GM18858 (cell line): ENCODE measurements at regions not wholly inside any gene's neighbourhood (a gene's known extent, or its start where the extent isn't known, plus 50 kb on each side); places are given as distances from the start of the nearest gene placed in this dataset.

Experiments
- ATAC-seq: cut with Tn5 transposase; IDR thresholded peaks from one replicate; pipeline ENCODE4 v1.9.1; 2021; ENCODE audit not compliant: unreplicated experiment

- ATAC-seq, result no peak
Observed at GRCh38 chr14:45381091-45381490, 128.1 kb upstream of the MIS18BP1 start.

GRCh38 chr14:45377166-45377565, 124.2 kb upstream of the MIS18BP1 start:
- no peak for ATAC-seq

GRCh38 chr14:45373877-45374276, 120.9 kb upstream of the MIS18BP1 start:
- no peak for ATAC-seq

GRCh38 chr14:45364565-45365156, 111.7 kb upstream of the MIS18BP1 start:
- ATAC-seq, result no peak

GRCh38 chr14:45362505-45362904, 109.5 kb upstream of the MIS18BP1 start:
- ATAC-seq, result no peak

- no peak for ATAC-seq
Observed at GRCh38 chr14:45361727-45362126, 108.7 kb upstream of the MIS18BP1 start.

GRCh38 chr14:45359746-45360145, 106.7 kb upstream of the MIS18BP1 start:
- no peak for ATAC-seq

GRCh38 chr14:45332360-45332988, 79.5 kb upstream of the MIS18BP1 start:
- ATAC-seq, result no peak

- ATAC-seq, result no peak
Observed at GRCh38 chr14:45308745-45309397, 55.9 kb upstream of the MIS18BP1 start.
